ENCODE measurements at regions not wholly inside any gene's neighbourhood (a gene's known extent, or its start where the extent isn't known, plus 50 kb on each side); places are given as distances from the start of the nearest gene placed in this dataset.

- no peak for TF ChIP-seq EZH2 (IDR thresholded peaks at IDR 0.05; ENCODE audit: borderline replicate concordance, low read depth, low read length, poor library complexity, severe bottlenecking)
- TF ChIP-seq, protein P1, sequence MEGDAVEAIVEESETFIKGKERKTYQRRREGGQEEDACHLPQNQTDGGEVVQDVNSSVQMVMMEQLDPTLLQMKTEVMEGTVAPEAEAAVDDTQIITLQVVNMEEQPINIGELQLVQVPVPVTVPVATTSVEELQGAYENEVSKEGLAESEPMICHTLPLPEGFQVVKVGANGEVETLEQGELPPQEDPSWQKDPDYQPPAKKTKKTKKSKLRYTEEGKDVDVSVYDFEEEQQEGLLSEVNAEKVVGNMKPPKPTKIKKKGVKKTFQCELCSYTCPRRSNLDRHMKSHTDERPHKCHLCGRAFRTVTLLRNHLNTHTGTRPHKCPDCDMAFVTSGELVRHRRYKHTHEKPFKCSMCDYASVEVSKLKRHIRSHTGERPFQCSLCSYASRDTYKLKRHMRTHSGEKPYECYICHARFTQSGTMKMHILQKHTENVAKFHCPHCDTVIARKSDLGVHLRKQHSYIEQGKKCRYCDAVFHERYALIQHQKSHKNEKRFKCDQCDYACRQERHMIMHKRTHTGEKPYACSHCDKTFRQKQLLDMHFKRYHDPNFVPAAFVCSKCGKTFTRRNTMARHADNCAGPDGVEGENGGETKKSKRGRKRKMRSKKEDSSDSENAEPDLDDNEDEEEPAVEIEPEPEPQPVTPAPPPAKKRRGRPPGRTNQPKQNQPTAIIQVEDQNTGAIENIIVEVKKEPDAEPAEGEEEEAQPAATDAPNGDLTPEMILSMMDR (conservative IDR thresholded peaks at IDR 0.05; ENCODE audit: low read depth, low read length) = no peak
These were observed 268.5 kb downstream of the SATB2 start for GRCh38 chr2:199189229-199189628.

Measured in A673 (cell line).